ENCODE measurements at regions not wholly inside any gene's neighbourhood (a gene's known extent, or its start where the extent isn't known, plus 50 kb on each side); places are given as distances from the start of the nearest gene placed in this dataset.

- H3K4me3 ChIP-seq = no peak overlapping the region
- no peak for DNase-seq (ENCODE audit: low spot score)
- no peaks in the 10 kb centered on the region for H3K36me3 ChIP-seq
- H3K27me3 ChIP-seq = no peaks in the 10 kb centered on the region
- no peak for TF ChIP-seq CTCF (IDR thresholded peaks at IDR 0.05)
- H3K4me1 ChIP-seq = no peaks in the 10 kb centered on the region
- no peaks in the 10 kb centered on the region for H3K9me3 ChIP-seq
- no peak overlapping the region for H3K27ac ChIP-seq
These were observed 58.2 kb upstream of the LMO1 start for GRCh38 chr11:8321876-8322275.

- H3K27me3 ChIP-seq = no peaks in the 10 kb centered on the region
- no peaks in the 10 kb centered on the region for H3K9me3 ChIP-seq
- no peak for DNase-seq (ENCODE audit: low spot score)
- H3K4me3 ChIP-seq = no peak overlapping the region
- no peaks in the 10 kb centered on the region for H3K36me3 ChIP-seq
- no peak overlapping the region for H3K27ac ChIP-seq
- H3K4me1 ChIP-seq = no peaks in the 10 kb centered on the region
- TF ChIP-seq CTCF (IDR thresholded peaks at IDR 0.05) = no peak
These were observed 56.4 kb upstream of the LMO1 start for GRCh38 chr11:8320076-8320475.

- Histone ChIP-seq H3K4me1 (no peaks in the 10 kb centered on the region), H3K27me3 (no peaks in the 10 kb centered on the region), H3K36me3 (no peaks in the 10 kb centered on the region), H3K27ac (no peak overlapping the region), H3K4me3 (no peak overlapping the region), H3K9me3 (no peaks in the 10 kb centered on the region)
- no peak for DNase-seq (ENCODE audit: low spot score)
- TF ChIP-seq CTCF (IDR thresholded peaks at IDR 0.05) = peak in 1 of 2 donors; percentile 44
These were observed 54.9 kb upstream of the LMO1 start for GRCh38 chr11:8318536-8318935.

- no peaks in the 10 kb centered on the region for H3K4me1 ChIP-seq
- H3K27ac ChIP-seq = no peak overlapping the region
- no peak for DNase-seq (ENCODE audit: low spot score)
- no peak for TF ChIP-seq CTCF (IDR thresholded peaks at IDR 0.05)
- H3K36me3 ChIP-seq = no peaks in the 10 kb centered on the region
- H3K9me3 ChIP-seq = no peaks in the 10 kb centered on the region
- H3K4me3 ChIP-seq = no peak overlapping the region
- H3K27me3 ChIP-seq = no peaks in the 10 kb centered on the region
These were observed 53.5 kb upstream of the LMO1 start for GRCh38 chr11:8317159-8317558.

- H3K27me3 ChIP-seq = no peaks in the 10 kb centered on the region
- H3K9me3 ChIP-seq = no peaks in the 10 kb centered on the region
- no peak for DNase-seq (ENCODE audit: low spot score)
- TF ChIP-seq CTCF (IDR thresholded peaks at IDR 0.05) = no peak
- no peak overlapping the region for H3K4me3 ChIP-seq
- no peaks in the 10 kb centered on the region for H3K36me3 ChIP-seq
- no peak overlapping the region for H3K27ac ChIP-seq
- H3K4me1 ChIP-seq = no peaks in the 10 kb centered on the region
These were observed 52.3 kb upstream of the LMO1 start for GRCh38 chr11:8315954-8316353.

- Histone ChIP-seq H3K4me3 (no peak overlapping the region), H3K27me3 (no peaks in the 10 kb centered on the region), H3K36me3 (no peaks in the 10 kb centered on the region), H3K4me1 (no peaks in the 10 kb centered on the region), H3K9me3 (no peaks in the 10 kb centered on the region), H3K27ac (no peak overlapping the region)
- TF ChIP-seq CTCF (IDR thresholded peaks at IDR 0.05) = no peak
- no peak for DNase-seq (ENCODE audit: low spot score)
These were observed 51.8 kb upstream of the LMO1 start for GRCh38 chr11:8315463-8315862.

Measured in right atrium auricular region (tissue), 2 donors.